SJCRH30 (cell line): ENCODE measurements at regions not wholly inside any gene's neighbourhood (a gene's known extent, or its start where the extent isn't known, plus 50 kb on each side); places are given as distances from the start of the nearest gene placed in this dataset.

Experiments
- DNase-seq, 2 experiments: peaks; one replicate each; pipeline ENCODE4 v3.0.0-alpha.2; 2015 to 2020
- H3K27ac ChIP-seq: fragments of 250-450 bp; sonication (Bioruptor Pico); 2 replicates; pipeline ENCODE4 v1.5.1; 2020; ENCODE audit warnings: mild to moderate bottlenecking, moderate library complexity
- H3K27me3 ChIP-seq: fragments of 250-450 bp; sonication (Bioruptor Pico); 2 replicates; pipeline ENCODE4 v1.5.1; 2020; ENCODE audit warnings: mild to moderate bottlenecking, moderate library complexity
- H3K36me3 ChIP-seq: fragments of 250-450 bp; sonication (Bioruptor Pico); 2 replicates; pipeline ENCODE4 v1.5.1; 2020; ENCODE audit warnings: mild to moderate bottlenecking, moderate library complexity
- H3K4me1 ChIP-seq: fragments of 250-450 bp; sonication (Bioruptor Pico); 2 replicates; pipeline ENCODE4 v1.5.1; 2020; ENCODE audit warnings: mild to moderate bottlenecking, moderate library complexity
- H3K4me3 ChIP-seq: fragments of 250-450 bp; sonication (Bioruptor Pico); 2 replicates; pipeline ENCODE4 v1.5.1; 2020; ENCODE audit warnings: mild to moderate bottlenecking, moderate library complexity
- H3K9me3 ChIP-seq: fragments of 250-450 bp; sonication (Bioruptor Pico); replicated peaks from 2 replicates; pipeline ENCODE4 v1.5.1; 2020; ENCODE audit warnings: mild to moderate bottlenecking, moderate library complexity

DNA sequence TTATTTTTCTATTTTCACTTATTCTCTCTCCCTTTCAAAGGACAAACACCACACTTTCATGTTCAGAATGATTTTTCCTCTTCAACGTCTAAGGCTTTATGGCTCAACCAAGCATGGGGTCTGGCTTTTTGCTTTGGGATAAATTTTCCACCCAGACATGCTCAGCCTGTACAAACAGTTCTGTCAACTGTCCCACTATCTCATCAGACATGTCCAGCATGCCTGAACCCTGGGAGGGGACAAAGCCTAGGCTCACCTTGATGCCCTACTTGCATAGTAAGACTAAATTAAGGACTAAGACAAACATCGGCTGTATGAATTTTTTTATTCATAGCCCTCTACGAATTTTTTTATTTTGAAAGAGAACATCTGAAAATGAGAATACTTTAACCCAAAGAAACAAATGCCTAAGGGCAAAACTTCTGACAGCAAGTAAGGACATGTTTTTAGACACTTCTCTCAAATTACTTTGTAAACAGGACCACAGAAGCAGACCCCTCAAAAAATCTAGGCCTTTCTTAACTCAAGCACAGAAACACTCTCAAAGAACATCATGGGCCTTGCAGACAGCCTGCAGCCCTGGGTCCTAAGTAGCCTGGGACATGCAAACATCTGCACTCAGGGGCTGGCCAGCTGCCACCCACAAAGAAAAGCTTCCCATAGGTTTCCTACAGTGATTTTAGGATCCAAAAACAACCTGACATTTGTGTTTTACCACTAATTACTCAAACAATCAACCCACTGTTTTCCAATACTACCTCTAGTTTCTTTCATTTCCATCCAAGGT, 72.3 kb upstream of the PALMD start:
- DNase-seq, result peak; percentile 20 to 51
- H3K9me3 ChIP-seq, result no peaks in the 10 kb centered on the region
- H3K27ac ChIP-seq, result no peak overlapping the region
- no peak overlapping the region for H3K4me3 ChIP-seq
- no peaks in the 10 kb centered on the region for H3K27me3 ChIP-seq
- peaks cover 5% of the 10 kb centered on the region for H3K4me1 ChIP-seq
- H3K36me3 ChIP-seq, result no peaks in the 10 kb centered on the region

DNA sequence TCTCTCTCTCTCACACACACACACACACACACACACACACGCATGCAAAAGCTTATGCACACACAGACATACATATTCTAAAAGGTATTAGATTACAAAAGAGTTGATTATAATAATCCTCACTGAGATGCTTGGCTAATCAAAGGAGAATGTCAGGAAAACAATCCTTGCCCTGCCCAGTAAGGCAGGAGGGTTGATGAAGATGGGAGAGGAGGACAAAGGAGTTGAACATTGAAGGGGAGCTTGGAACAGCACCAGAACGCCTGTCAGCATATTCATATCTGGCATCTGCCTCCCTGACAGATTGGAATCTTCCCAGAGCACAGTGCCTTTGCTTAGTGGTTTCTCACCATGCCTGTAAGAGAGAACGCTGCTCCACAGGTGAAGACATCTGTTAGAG, 68.6 kb upstream of the PALMD start:
- no peaks in the 10 kb centered on the region for H3K9me3 ChIP-seq
- no peaks in the 10 kb centered on the region for H3K36me3 ChIP-seq
- H3K27me3 ChIP-seq, result no peaks in the 10 kb centered on the region
- no peak overlapping the region for H3K4me3 ChIP-seq
- H3K4me1 ChIP-seq, result peaks cover 5% of the 10 kb centered on the region
- no peak overlapping the region for H3K27ac ChIP-seq
- DNase-seq, result no peak

DNA sequence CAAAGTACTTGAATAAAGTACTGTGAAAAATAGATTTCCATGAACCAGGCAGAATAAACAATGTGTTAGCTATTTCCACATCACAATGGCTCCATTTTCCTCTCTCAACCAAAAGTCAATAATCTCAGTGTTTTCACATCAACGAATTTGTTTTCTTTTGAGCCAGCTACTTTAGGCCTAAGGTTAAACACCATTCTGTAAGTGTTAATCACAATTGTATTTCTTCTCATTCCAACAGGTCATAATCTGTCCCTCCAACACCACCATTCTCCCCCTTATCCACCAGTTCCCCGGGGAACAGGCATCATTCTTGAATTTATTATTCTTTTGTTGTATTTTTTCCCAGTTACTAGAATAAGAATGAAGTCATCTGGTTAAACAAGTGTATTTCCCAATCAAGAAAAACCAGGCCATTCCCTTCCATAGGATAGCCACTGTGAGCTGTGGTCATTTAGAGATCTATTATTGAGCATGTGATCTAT, 66.2 kb upstream of the PALMD start:
- no peak for DNase-seq
- Histone ChIP-seq H3K27ac (no peak overlapping the region), H3K4me1 (no peaks in the 10 kb centered on the region), H3K9me3 (no peaks in the 10 kb centered on the region), H3K36me3 (no peaks in the 10 kb centered on the region), H3K4me3 (no peak overlapping the region), H3K27me3 (no peaks in the 10 kb centered on the region)

DNA sequence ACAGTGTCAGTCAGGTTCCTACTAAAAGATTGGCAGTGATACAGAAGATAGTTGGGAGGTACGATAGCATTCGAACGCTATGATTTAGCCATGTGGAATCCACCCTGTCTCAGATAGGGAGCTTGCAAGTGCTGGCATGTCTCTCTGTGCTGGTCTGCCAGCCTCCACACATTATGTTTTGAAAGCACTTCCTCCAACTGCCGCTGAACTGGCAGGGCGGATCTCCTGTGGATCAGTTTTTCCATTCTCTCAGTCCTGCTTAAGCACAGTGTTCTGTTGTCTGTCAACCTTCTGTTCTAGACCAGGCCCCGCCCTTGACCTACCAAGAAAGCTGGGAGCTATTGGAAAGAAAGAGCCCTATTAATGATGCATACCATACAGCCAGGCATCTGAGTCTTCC, 65.5 kb upstream of the PALMD start:
- DNase-seq, result no peak
- H3K4me1 ChIP-seq, result no peaks in the 10 kb centered on the region

DNA sequence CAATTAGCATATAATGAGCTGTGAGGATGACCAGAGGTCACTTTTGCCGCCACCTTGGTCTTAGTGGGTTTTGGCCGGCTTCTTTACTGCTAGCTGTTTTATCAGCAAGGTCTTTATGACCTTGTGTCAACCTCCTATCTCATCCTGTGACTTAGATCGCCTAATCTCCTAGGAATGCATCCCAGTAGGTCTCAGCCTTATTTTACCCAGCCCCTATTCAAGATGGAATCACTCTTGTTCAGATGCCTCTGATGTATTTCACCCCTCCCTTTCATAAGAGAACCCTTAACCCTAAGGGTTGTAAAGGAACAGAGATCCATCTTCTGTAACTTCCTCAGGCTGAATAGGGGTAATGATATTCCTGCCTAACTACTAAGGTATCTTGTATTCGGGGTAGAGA, 58.9 kb upstream of the PALMD start:
- no peak overlapping the region for H3K27ac ChIP-seq
- DNase-seq, result no peak
- H3K4me3 ChIP-seq, result no peak overlapping the region
- H3K4me1 ChIP-seq, result peaks cover 7% of the 10 kb centered on the region
- no peaks in the 10 kb centered on the region for H3K27me3 ChIP-seq
- no peaks in the 10 kb centered on the region for H3K9me3 ChIP-seq
- H3K36me3 ChIP-seq, result no peaks in the 10 kb centered on the region

More for the DNA sequence above, 65.5 kb upstream of the PALMD start:
- Histone ChIP-seq H3K9me3 (no peaks in the 10 kb centered on the region), H3K27me3 (no peaks in the 10 kb centered on the region), H3K27ac (no peak overlapping the region), H3K36me3 (no peaks in the 10 kb centered on the region), H3K4me3 (no peak overlapping the region)

DNA sequence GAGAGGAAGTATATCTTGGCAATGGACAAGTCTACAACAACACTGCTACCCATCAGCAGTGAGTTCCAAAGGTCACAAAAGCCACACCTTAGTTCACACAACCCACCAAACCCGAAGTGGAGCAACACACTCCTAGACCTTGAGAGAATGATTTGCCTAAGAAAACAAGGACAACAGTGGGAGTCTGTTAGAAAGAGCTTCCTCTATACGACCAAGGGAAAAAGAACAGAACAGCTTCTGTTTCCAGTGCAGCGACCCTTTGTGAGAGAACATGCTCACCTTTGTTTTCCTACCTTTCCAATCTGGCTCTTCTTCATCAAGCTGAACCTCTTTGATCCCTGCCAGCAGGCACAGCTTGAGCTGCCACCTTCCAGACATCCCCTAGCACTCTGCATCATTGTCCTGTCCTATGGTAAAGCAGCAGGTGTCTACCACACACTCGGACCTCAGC, 56.7 kb upstream of the PALMD start:
- Histone ChIP-seq H3K27ac (no peak overlapping the region), H3K36me3 (no peaks in the 10 kb centered on the region), H3K27me3 (no peaks in the 10 kb centered on the region), H3K4me3 (no peak overlapping the region), H3K9me3 (no peaks in the 10 kb centered on the region), H3K4me1 (peaks cover 7% of the 10 kb centered on the region)
- no peak for DNase-seq

DNA sequence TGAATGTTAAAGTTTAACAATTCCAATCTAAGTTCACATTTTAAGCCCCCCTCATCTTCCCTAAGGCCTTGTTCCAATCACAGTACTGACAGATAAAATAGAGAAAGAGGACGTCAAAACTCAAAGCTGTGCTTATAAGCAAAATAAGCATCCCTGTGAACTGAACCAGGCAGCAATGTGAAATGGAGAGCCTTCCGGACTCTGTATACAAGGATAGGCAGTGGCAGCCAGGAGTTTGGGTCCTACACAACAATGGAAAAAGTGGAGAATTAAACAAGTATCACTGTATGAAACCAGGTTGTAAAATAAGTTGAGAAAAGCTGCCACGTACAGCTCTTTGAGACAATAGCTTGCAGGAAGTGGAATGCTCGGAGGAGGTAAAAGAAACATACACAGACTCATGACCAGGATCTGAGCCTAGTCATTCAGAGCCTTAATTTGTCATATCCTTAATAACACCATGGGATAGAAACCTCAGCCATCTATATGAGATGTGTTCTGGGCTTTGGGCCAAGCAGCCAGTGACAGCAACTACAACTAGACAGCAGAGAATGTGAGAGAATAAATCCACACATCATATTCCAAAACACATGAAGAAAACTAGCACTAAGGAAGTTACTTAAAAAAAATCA, 55.2 kb upstream of the PALMD start:
- H3K9me3 ChIP-seq, result no peaks in the 10 kb centered on the region; the same call in 1 of the 2 replicates
- H3K4me1 ChIP-seq, result peaks cover 7% of the 10 kb centered on the region
- H3K4me3 ChIP-seq, result no peak overlapping the region
- H3K27me3 ChIP-seq, result no peaks in the 10 kb centered on the region
- no peaks in the 10 kb centered on the region for H3K36me3 ChIP-seq
- peak; percentile 6 to 27 for DNase-seq
- H3K27ac ChIP-seq, result no peak overlapping the region

DNA sequence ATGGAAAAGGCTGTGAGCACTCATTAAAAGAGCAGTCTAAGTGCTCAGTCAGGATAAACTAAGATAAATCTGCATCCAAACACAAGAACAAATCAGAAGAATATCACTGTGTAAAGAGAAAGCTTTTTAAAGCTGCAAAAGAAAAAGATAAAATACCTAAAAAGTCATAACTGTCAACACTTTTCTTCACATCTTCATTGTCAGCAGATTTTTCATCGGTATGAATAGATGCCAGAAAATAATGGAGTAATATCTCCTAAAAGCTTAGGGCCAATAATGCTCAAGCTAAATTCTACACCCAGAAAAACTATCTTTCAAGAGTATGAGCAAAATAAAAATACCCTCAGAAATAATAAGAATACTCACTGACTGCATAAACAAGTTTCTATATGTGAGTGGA, 54.0 kb upstream of the PALMD start:
- no peak overlapping the region for H3K4me3 ChIP-seq
- peaks cover 7% of the 10 kb centered on the region for H3K4me1 ChIP-seq
- H3K36me3 ChIP-seq, result no peaks in the 10 kb centered on the region
- no peak overlapping the region for H3K27ac ChIP-seq
- no peak for DNase-seq
- no peaks in the 10 kb centered on the region; the same call in 1 of the 2 replicates for H3K9me3 ChIP-seq
- no peaks in the 10 kb centered on the region for H3K27me3 ChIP-seq

DNA sequence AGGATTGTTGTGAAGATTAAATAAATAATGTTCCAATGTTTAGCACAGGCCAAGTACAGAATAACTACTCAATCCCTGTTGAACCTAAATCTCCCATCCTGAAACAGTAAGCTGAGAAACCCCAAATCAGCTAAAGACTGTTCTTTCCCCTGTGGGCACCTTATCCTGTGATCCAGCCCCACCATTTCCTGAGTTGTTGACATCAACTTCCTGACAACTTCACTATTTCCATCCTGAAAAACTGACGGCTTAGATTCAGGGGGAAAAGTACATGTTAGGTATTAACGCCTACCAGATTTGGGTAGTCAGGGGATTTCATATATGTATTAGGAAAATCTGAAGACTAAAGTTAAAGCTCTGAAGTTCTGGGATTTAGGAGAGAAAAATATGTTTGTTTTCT, 51.7 kb upstream of the PALMD start:
- Histone ChIP-seq H3K27me3 (no peaks in the 10 kb centered on the region), H3K9me3 (no peaks in the 10 kb centered on the region; the same call in 1 of the 2 replicates), H3K36me3 (no peaks in the 10 kb centered on the region), H3K4me3 (no peak overlapping the region), H3K27ac (no peak overlapping the region), H3K4me1 (peaks cover 12% of the 10 kb centered on the region)
- DNase-seq, result no peak

DNA sequence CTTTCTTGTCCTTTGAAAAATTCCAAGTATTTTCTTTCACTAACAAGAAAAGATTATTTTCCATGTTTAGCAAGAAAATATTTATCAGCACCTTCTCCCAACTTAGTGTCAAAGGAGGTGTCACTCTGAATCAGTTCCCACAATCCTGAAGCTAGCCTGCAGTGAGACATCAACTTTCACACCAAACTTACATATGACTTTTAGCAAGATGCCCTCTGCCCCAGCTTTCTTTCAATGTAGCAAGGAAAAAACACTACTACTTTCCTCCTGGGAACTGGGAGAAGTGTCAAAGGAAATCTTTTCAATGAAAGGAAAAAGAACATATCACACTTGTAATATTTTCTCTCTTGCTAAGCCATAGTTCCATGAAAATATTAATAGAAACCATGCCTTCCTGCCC, 50.9 kb upstream of the PALMD start:
- no peaks in the 10 kb centered on the region for H3K36me3 ChIP-seq
- no peak for DNase-seq
- no peaks in the 10 kb centered on the region; the same call in 1 of the 2 replicates for H3K9me3 ChIP-seq
- H3K27me3 ChIP-seq, result no peaks in the 10 kb centered on the region
- H3K27ac ChIP-seq, result no peak overlapping the region
- no peak overlapping the region for H3K4me3 ChIP-seq
- H3K4me1 ChIP-seq, result peaks cover 21% of the 10 kb centered on the region

DNA sequence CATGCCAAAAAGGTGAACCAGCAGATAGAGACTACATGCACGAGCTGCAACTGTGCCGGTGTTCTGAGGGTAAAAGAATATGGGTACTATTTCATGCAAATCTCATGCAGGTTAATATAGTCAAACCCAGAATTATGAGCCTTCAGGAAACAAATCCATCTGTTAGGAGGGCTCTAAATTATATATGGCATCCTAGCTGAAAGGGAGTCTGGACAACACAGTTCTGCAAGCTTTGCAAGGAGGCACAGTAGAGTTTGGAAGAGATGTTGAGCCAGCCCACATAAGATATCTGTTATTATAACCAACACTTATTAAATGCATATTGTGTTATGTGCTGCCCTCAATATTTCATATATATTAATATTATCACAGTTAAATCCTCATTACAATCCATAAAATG, 50.5 kb upstream of the PALMD start:
- Histone ChIP-seq H3K27ac (no peak overlapping the region), H3K36me3 (no peaks in the 10 kb centered on the region), H3K27me3 (no peaks in the 10 kb centered on the region), H3K4me3 (no peak overlapping the region), H3K4me1 (peaks cover 25% of the 10 kb centered on the region), H3K9me3 (no peaks in the 10 kb centered on the region; the same call in 1 of the 2 replicates)
- no peak for DNase-seq
